SH-SY5Y (cell line): ENCODE measurements at regions not wholly inside any gene's neighbourhood (a gene's known extent, or its start where the extent isn't known, plus 50 kb on each side); places are given as distances from the start of the nearest gene placed in this dataset.

ENCODE experiments used
- GATA2 ChIP-seq: IDR thresholded peaks from 2 replicates; pipeline ENCODE4 v1.6.1; 2011; ENCODE audit warnings: mild to moderate bottlenecking, low read depth, low read length
- GATA3 ChIP-seq: IDR thresholded peaks from 2 replicates; pipeline ENCODE4 v1.6.1; 2011; ENCODE audit warnings: low read depth, mild to moderate bottlenecking, low read length, moderate library complexity

- TF ChIP-seq GATA2 (no peak), GATA3 (no peak)
Observed at GRCh38 chr16:85330006-85330693, 217.9 kb upstream of the CIBAR2 start.
